DMS79 treated with DMSO at 0.1 percent for 48 hours (cell line): ENCODE measurements at regions not wholly inside any gene's neighbourhood (a gene's known extent, or its start where the extent isn't known, plus 50 kb on each side); places are given as distances from the start of the nearest gene placed in this dataset.
"Not testable (repeated sequence)": the region's sequence is repeated elsewhere in the genome, so short reads cannot be mapped to it uniquely, and the experiment has no call there.

Source experiments
- DNase-seq: peaks from one replicate; lab custom pipeline; 2025; lab: John Stamatoyannopoulos, UW

GRCh38 chr6:122268394-122268793, 131.1 kb upstream of the HSF2 start:
- no peak for DNase-seq

- no peak for DNase-seq
These were observed 122.8 kb upstream of the HSF2 start for GRCh38 chr6:122276637-122277036.

GRCh38 chr6:122280105-122281021, 119.1 kb upstream of the HSF2 start:
- DNase-seq, result not testable (repeated sequence)

GRCh38 chr6:122283884-122284283, 115.6 kb upstream of the HSF2 start:
- no peak for DNase-seq

GRCh38 chr6:122284848-122285247, 114.6 kb upstream of the HSF2 start:
- no peak for DNase-seq

GRCh38 chr6:122285292-122285913, 114.0 kb upstream of the HSF2 start:
- no peak for DNase-seq

- DNase-seq, result no peak
These were observed 112.9 kb upstream of the HSF2 start for GRCh38 chr6:122286512-122286911.

GRCh38 chr6:122289762-122290539, 109.5 kb upstream of the HSF2 start:
- no peak for DNase-seq

- DNase-seq, result no peak
These were observed 102.4 kb upstream of the HSF2 start for GRCh38 chr6:122297010-122297409.

- DNase-seq, result no peak
These were observed 97.4 kb upstream of the HSF2 start for GRCh38 chr6:122302067-122302466.

- DNase-seq, result no peak
These were observed 91.9 kb upstream of the HSF2 start for GRCh38 chr6:122307577-122307976.

GRCh38 chr6:122308074-122308473, 91.4 kb upstream of the HSF2 start:
- DNase-seq, result no peak

- DNase-seq, result no peak
These were observed 83.6 kb upstream of the HSF2 start for GRCh38 chr6:122315842-122316241.

- DNase-seq, result peak; percentile 23
These were observed 76.6 kb upstream of the HSF2 start for GRCh38 chr6:122322824-122323223.

GRCh38 chr6:122323361-122323760, 76.1 kb upstream of the HSF2 start:
- no peak for DNase-seq

GRCh38 chr6:122330315-122330714, 69.1 kb upstream of the HSF2 start:
- DNase-seq, result no peak

GRCh38 chr6:122337645-122338044, 61.8 kb upstream of the HSF2 start:
- no peak for DNase-seq

GRCh38 chr6:122339661-122340060, 59.8 kb upstream of the HSF2 start:
- DNase-seq, result no peak

- no peak for DNase-seq
These were observed 52.2 kb upstream of the HSF2 start for GRCh38 chr6:122347280-122347679.

- no peak for DNase-seq
These were observed 51.7 kb upstream of the HSF2 start for GRCh38 chr6:122347751-122348150.
